H9 (cell line): ENCODE measurements at regions not wholly inside any gene's neighbourhood (a gene's known extent, or its start where the extent isn't known, plus 50 kb on each side); places are given as distances from the start of the nearest gene placed in this dataset.

Source experiments
- DNase-seq: peaks from one replicate; pipeline ENCODE4 v3.0.0-alpha.2; 2017
- H2AFZ ChIP-seq: one replicate; pipeline ENCODE4 v1.6.1; 2013; ENCODE audit warnings: mild to moderate bottlenecking, low read length, control low read depth, moderate library complexity
- H2AK5ac ChIP-seq: 2 replicates; pipeline ENCODE4 v1.6.1; 2013; ENCODE audit warnings: low read length, control low read depth, mixed read lengths; ENCODE audit not compliant: insufficient read length
- H2BK120ac ChIP-seq: one replicate; pipeline ENCODE4 v1.6.1; 2013; ENCODE audit warnings: low read depth, mild to moderate bottlenecking, low read length, control low read depth, inconsistent platforms; ENCODE audit not compliant: poor library complexity, severe bottlenecking
- H2BK12ac ChIP-seq: 2 replicates; pipeline ENCODE4 v1.6.1; 2013; ENCODE audit warnings: low read length, control low read depth, mixed read lengths, low read depth; ENCODE audit not compliant: insufficient read length
- H2BK15ac ChIP-seq: 2 replicates; pipeline ENCODE4 v1.6.1; 2013; ENCODE audit warnings: low read depth, low read length, control low read depth
- H2BK20ac ChIP-seq: one replicate; pipeline ENCODE4 v1.6.1; 2013; ENCODE audit warnings: low read depth, mild to moderate bottlenecking, low read length, control low read depth, inconsistent platforms; ENCODE audit not compliant: poor library complexity, severe bottlenecking
- H2BK5ac ChIP-seq: 2 replicates; pipeline ENCODE4 v1.6.1; 2013; ENCODE audit warnings: low read length, control low read depth, mixed read lengths; ENCODE audit not compliant: insufficient read length
- H3K14ac ChIP-seq: 2 replicates; pipeline ENCODE4 v1.6.1; 2013; ENCODE audit warnings: low read length, control low read depth; ENCODE audit not compliant: insufficient read depth
- H3K18ac ChIP-seq: 2 replicates; pipeline ENCODE4 v1.6.1; 2013; ENCODE audit warnings: low read depth, mild to moderate bottlenecking, mixed read lengths, low read length, control low read depth; ENCODE audit not compliant: insufficient read length
- H3K23ac ChIP-seq: 2 replicates; pipeline ENCODE4 v1.6.1; 2013; ENCODE audit warnings: low read length, control low read depth, mixed read lengths, low read depth; ENCODE audit not compliant: insufficient read length
- H3K23me2 ChIP-seq: 2 replicates; pipeline ENCODE4 v1.6.1; 2013; ENCODE audit warnings: low read depth, mild to moderate bottlenecking, mixed read lengths, low read length, control low read depth; ENCODE audit not compliant: insufficient read length, poor library complexity, severe bottlenecking
- H3K27ac ChIP-seq: 2 replicates; pipeline ENCODE4 v1.5.1; 2013; ENCODE audit warnings: low read length, control low read depth, mixed read lengths, low read depth; ENCODE audit not compliant: insufficient read length
- H3K27me3 ChIP-seq: 2 replicates; pipeline ENCODE4 v1.6.1; 2013; ENCODE audit warnings: low read length, control low read depth, inconsistent platforms; ENCODE audit not compliant: insufficient read depth
- H3K4ac ChIP-seq: 2 replicates; pipeline ENCODE4 v1.6.1; 2013; ENCODE audit warnings: low read depth, mild to moderate bottlenecking, control low read depth, inconsistent platforms, low read length, moderate library complexity
- H3K4me1 ChIP-seq: 2 replicates; pipeline ENCODE4 v1.6.1; 2013; ENCODE audit warnings: low read length, control low read depth, inconsistent platforms; ENCODE audit not compliant: insufficient read depth
- H3K4me2 ChIP-seq: 2 replicates; pipeline ENCODE4 v1.6.1; 2013; ENCODE audit warnings: low read length, control low read depth, mixed read lengths; ENCODE audit not compliant: insufficient read length, insufficient read depth
- H3K56ac ChIP-seq: 2 replicates; pipeline ENCODE4 v1.6.1; 2013; ENCODE audit warnings: low read depth, mild to moderate bottlenecking, mixed read lengths, low read length, control low read depth; ENCODE audit not compliant: insufficient read length
- H3K79me1 ChIP-seq: 2 replicates; pipeline ENCODE4 v1.6.1; 2013; ENCODE audit warnings: low read depth, mild to moderate bottlenecking, moderate library complexity, low read length, control low read depth, inconsistent platforms; ENCODE audit not compliant: insufficient read depth, poor library complexity, severe bottlenecking
- H3K79me2 ChIP-seq: 2 replicates; pipeline ENCODE4 v1.6.1; 2013; ENCODE audit warnings: low read length, control low read depth, inconsistent platforms; ENCODE audit not compliant: insufficient read depth
- H3K9ac ChIP-seq: 2 replicates; pipeline ENCODE4 v1.6.1; 2013; ENCODE audit warnings: low read length, control low read depth, mixed read lengths; ENCODE audit not compliant: insufficient read length; ENCODE audit errors: extremely low read depth
- H3K9me3 ChIP-seq: one replicate; pipeline ENCODE4 v1.6.1; 2013; ENCODE audit warnings: low read depth, low read length, inconsistent platforms; ENCODE audit not compliant: control insufficient read depth
- H3T11ph ChIP-seq: one replicate; pipeline ENCODE4 v1.6.1; 2013; ENCODE audit warnings: mild to moderate bottlenecking, low read length, control low read depth, inconsistent platforms
- H4K20me1 ChIP-seq: one replicate; pipeline ENCODE4 v1.6.1; 2013; ENCODE audit not compliant: control insufficient read depth, insufficient read length, insufficient read depth
- H4K5ac ChIP-seq: 2 replicates; pipeline ENCODE4 v1.6.1; 2013; ENCODE audit warnings: low read depth, mild to moderate bottlenecking, mixed read lengths, low read length, control low read depth; ENCODE audit not compliant: insufficient read length
- H4K8ac ChIP-seq: replicated peaks from 2 replicates; pipeline ENCODE4 v1.6.1; 2013; ENCODE audit warnings: low read length, control low read depth, mixed read lengths, low read depth; ENCODE audit not compliant: insufficient read length
- H4K91ac ChIP-seq: 2 replicates; pipeline ENCODE4 v1.6.1; 2013; ENCODE audit warnings: low read depth, mild to moderate bottlenecking, moderate library complexity, mixed read lengths, low read length, control low read depth; ENCODE audit not compliant: insufficient read length
- H3K27ac Mint-ChIP-seq, 3 experiments: 2 replicates in 2 of 3; 3 replicates in 1 of 3; pipeline ENCODE4 v1.8.0; 2020 to 2021; ENCODE audit warnings: mixed read lengths in 3 of 3, mild to moderate bottlenecking in 1 of 3, moderate library complexity in 1 of 3
- H3K27me3 Mint-ChIP-seq: 2 replicates; pipeline ENCODE4 v1.8.0; 2021; ENCODE audit warnings: low read depth, mild to moderate bottlenecking, moderate library complexity, mixed read lengths
- H3K36me3 Mint-ChIP-seq, 3 experiments: 2 replicates in 2 of 3; 3 replicates in 1 of 3; pipeline ENCODE4 v1.8.0; 2020 to 2021; ENCODE audit warnings: low read depth in 3 of 3, mixed read lengths in 3 of 3; ENCODE audit not compliant: insufficient read depth in 1 of 3
- H3K4me1 Mint-ChIP-seq, 2 experiments: 2 replicates each; pipeline ENCODE4 v1.8.0; 2020; ENCODE audit warnings: mixed read lengths in 2 of 2
- H3K4me3 Mint-ChIP-seq, 2 experiments: 2 replicates in 1 of 2; 3 replicates in 1 of 2; pipeline ENCODE4 v1.8.0; 2020 to 2021; ENCODE audit warnings: mild to moderate bottlenecking in 2 of 2, mixed read lengths in 2 of 2, moderate library complexity in 1 of 2
- H3K9me3 Mint-ChIP-seq, 2 experiments: 2 replicates in 1 of 2; 3 replicates in 1 of 2; pipeline ENCODE4 v1.8.0; 2020; ENCODE audit warnings: mild to moderate bottlenecking in 2 of 2, mixed read lengths in 2 of 2, moderate library complexity in 1 of 2
- WGBS: extraction: QIAGEN DNeasy Blood & Tissue Kit; methylation state at CpG from one replicate; pipeline ENCODE4 v1.1.7; 2013; ENCODE audit warnings: missing lambda C conversion rate, low lambda C conversion rate, mixed read lengths; ENCODE audit not compliant: insufficient read length; ENCODE audit errors: extremely low coverage; 5-methylcytosine and 5-hydroxymethylcytosine counted together
- TF ChIP-seq, protein P1 (sequence below): fragments of 200-600 bp; sonication (generic); conservative IDR thresholded peaks from 3 replicates; pipeline ENCODE4 v1.8.0; 2021; ENCODE audit warnings: antibody characterized with exemption, mild to moderate bottlenecking

DNA sequence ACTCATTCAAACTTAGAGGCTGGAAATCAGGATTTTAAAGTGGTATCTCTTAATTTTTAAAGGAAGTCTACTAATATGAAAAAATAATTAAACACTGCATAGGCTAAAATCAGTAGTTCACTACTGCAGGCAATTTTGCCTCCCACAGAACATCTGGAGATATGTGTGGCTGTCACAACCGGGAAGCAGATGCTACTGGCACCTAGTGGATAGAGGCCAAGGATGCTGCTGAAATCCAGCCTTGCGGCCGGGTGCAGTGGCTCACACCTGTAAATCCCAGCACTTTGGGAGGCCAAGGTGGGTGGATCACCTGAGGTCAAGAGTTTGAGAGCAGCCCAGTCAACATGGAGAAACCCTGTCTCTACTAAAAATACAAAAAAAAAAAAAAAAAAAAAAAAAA lies 473.9 kb downstream of the XYLT1 start:
- no peak overlapping the region for H3K9ac ChIP-seq
- DNase-seq, result peak; percentile 44
- H3K4me1 ChIP-seq, result no peaks in the 10 kb centered on the region; the same call in 1 of the 2 replicates
- H2BK20ac ChIP-seq, result no peak overlapping the region
- WGBS, result no CpG with 5 or more reads among the region's 3 CpGs
- no peak overlapping the region for H3K27ac ChIP-seq
- H3K79me2 ChIP-seq, result no peaks in the 10 kb centered on the region
- Mint-ChIP-seq H3K9me3 (no peaks in the 10 kb centered on the region), H3K36me3 (no peaks in the 10 kb centered on the region), H3K27me3 (no peaks in the 10 kb centered on the region), H3K4me1 (peaks cover 12 to 14% of the 10 kb centered on the region in 2 experiments), H3K4me3 (no peak overlapping the region), H3K27ac (no peak overlapping the region)
- H3K4me2 ChIP-seq, result no peak overlapping the region
- H4K20me1 ChIP-seq, result no peaks in the 10 kb centered on the region
- no peak overlapping the region for H2BK15ac ChIP-seq
- no peak overlapping the region for H2BK12ac ChIP-seq
- no peak overlapping the region for H2AK5ac ChIP-seq
- H3K18ac ChIP-seq, result no peak overlapping the region
- H3K79me1 ChIP-seq, result no peaks in the 10 kb centered on the region
- H3K14ac ChIP-seq, result no peak overlapping the region
- H4K91ac ChIP-seq, result no peak overlapping the region
- no peaks in the 10 kb centered on the region for H3K23me2 ChIP-seq
- no peak overlapping the region for H3K4ac ChIP-seq
- no peak overlapping the region for H3K56ac ChIP-seq
- no peaks in the 10 kb centered on the region for H3K27me3 ChIP-seq
- H2BK120ac ChIP-seq, result no peak overlapping the region
- H4K8ac ChIP-seq, result no peak overlapping the region
- H3K9me3 ChIP-seq, result no peaks in the 10 kb centered on the region
- no peak overlapping the region for H2AFZ ChIP-seq
- H4K5ac ChIP-seq, result no peak overlapping the region
- H3T11ph ChIP-seq, result no peak overlapping the region
- H3K23ac ChIP-seq, result no peak overlapping the region
- TF ChIP-seq, protein P1, sequence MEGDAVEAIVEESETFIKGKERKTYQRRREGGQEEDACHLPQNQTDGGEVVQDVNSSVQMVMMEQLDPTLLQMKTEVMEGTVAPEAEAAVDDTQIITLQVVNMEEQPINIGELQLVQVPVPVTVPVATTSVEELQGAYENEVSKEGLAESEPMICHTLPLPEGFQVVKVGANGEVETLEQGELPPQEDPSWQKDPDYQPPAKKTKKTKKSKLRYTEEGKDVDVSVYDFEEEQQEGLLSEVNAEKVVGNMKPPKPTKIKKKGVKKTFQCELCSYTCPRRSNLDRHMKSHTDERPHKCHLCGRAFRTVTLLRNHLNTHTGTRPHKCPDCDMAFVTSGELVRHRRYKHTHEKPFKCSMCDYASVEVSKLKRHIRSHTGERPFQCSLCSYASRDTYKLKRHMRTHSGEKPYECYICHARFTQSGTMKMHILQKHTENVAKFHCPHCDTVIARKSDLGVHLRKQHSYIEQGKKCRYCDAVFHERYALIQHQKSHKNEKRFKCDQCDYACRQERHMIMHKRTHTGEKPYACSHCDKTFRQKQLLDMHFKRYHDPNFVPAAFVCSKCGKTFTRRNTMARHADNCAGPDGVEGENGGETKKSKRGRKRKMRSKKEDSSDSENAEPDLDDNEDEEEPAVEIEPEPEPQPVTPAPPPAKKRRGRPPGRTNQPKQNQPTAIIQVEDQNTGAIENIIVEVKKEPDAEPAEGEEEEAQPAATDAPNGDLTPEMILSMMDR, result peak; percentile 61
- H2BK5ac ChIP-seq, result no peak overlapping the region
